Muscle of arm (tissue), 1 donor: ENCODE measurements at regions not wholly inside any gene's neighbourhood (a gene's known extent, or its start where the extent isn't known, plus 50 kb on each side); places are given as distances from the start of the nearest gene placed in this dataset.

ENCODE experiments used
- DNase-seq: peaks from one replicate; pipeline ENCODE4 v3.0.0-alpha.2; 2013

- DNase-seq, result no peak
These were observed 196.8 kb upstream of the LEF1 start for GRCh38 chr4:108365551-108365950.

GRCh38 chr4:108361886-108362285, 193.2 kb upstream of the LEF1 start:
- DNase-seq, result no peak

GRCh38 chr4:108361446-108361820, 192.7 kb upstream of the LEF1 start:
- no peak for DNase-seq

- DNase-seq, result peak; percentile 36
These were observed 192.2 kb upstream of the LEF1 start for GRCh38 chr4:108360754-108361445.

GRCh38 chr4:108359986-108360681, 191.4 kb upstream of the LEF1 start:
- no peak for DNase-seq

- no peak for DNase-seq
These were observed 190.6 kb upstream of the LEF1 start for GRCh38 chr4:108359130-108359985.

- no peak for DNase-seq
These were observed 187.3 kb upstream of the LEF1 start for GRCh38 chr4:108355902-108356535.

- DNase-seq, result no peak
These were observed 186.6 kb upstream of the LEF1 start for GRCh38 chr4:108355186-108355901.

- DNase-seq, result no peak
These were observed 184.1 kb upstream of the LEF1 start for GRCh38 chr4:108352664-108353308.

- DNase-seq, result no peak
These were observed 183.1 kb upstream of the LEF1 start for GRCh38 chr4:108351791-108352190.

GRCh38 chr4:108350332-108350731, 181.6 kb upstream of the LEF1 start:
- no peak for DNase-seq

- DNase-seq, result no peak
These were observed 178.1 kb upstream of the LEF1 start for GRCh38 chr4:108346818-108347210.

GRCh38 chr4:108345862-108346817, 177.4 kb upstream of the LEF1 start:
- no peak for DNase-seq

- DNase-seq, result no peak
These were observed 173.7 kb upstream of the LEF1 start for GRCh38 chr4:108342325-108342970.

GRCh38 chr4:108337923-108338322, 169.2 kb upstream of the LEF1 start:
- DNase-seq, result no peak

GRCh38 chr4:108336076-108336475, 167.3 kb upstream of the LEF1 start:
- no peak for DNase-seq

- no peak for DNase-seq
These were observed 166.3 kb upstream of the LEF1 start for GRCh38 chr4:108335081-108335480.

- DNase-seq, result no peak
These were observed 165.3 kb upstream of the LEF1 start for GRCh38 chr4:108334031-108334430.

GRCh38 chr4:108333353-108333942, 164.7 kb upstream of the LEF1 start:
- DNase-seq, result no peak
